RCC 7860 (cell line): ENCODE measurements at regions not wholly inside any gene's neighbourhood (a gene's known extent, or its start where the extent isn't known, plus 50 kb on each side); places are given as distances from the start of the nearest gene placed in this dataset.

Source experiments
- DNase-seq: peaks from one replicate; pipeline ENCODE4 v3.0.0-alpha.2; 2015; ENCODE audit warnings: low spot score
- FAIRE-seq: peaks from 2 replicates; lab custom pipeline; 2012; peaks lifted over from hg19 to GRCh38; lab: Jason Lieb, UNC

DNA sequence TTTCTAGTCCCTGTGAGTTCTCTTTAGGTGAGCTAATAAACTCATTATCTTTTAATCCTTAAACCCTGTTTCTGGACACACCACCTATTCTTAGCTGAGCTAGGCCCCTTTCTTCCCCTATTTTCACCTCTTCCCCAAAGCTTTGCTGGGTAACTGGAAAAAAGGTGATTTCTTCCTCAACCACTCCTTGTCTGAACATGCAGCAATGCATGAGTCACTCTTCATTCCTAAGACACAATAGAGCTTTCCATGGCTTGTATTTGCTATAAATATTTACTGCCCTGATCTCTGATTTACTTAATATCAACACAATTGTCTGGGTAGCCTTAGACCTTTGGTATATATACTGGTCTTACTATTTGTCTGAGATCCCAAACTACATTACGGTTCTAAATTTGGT lies 370.9 kb downstream of the KLF5 start:
- FAIRE-seq (no peak), DNase-seq (no peak)

- DNase-seq, result no peak
- no peak for FAIRE-seq
Observed at GRCh38 chr13:73428706-73429105, 369.9 kb downstream of the KLF5 start.

GRCh38 chr13:73428137-73428536 lies 369.3 kb downstream of the KLF5 start:
- no peak for DNase-seq
- no peak for FAIRE-seq

GRCh38 chr13:73422973-73423372 lies 364.2 kb downstream of the KLF5 start:
- DNase-seq (no peak), FAIRE-seq (no peak)

- peak; percentile 6 for DNase-seq
- FAIRE-seq, result no peak
Observed at GRCh38 chr13:73421310-73421912, 362.6 kb downstream of the KLF5 start.

DNA sequence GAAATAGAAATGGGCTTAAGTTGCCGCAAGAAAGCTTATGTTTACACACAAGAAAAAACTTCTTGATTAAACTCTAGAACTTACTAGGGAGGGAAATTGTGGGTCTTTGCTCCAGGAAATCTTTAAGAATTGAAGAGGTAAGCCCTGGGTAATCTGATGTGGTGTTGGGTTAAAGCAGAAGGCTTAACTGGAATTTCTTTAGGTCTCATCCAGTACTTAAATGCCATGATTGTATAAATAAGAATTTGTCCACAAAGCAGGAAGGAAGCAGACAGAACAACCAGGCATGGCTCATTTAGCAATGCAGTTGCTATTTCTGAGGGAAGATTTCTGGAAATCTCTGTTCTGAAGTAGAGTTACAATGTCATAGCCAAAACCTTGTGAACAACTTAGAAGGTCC lies 360.4 kb downstream of the KLF5 start:
- FAIRE-seq, result no peak
- DNase-seq, result no peak

- FAIRE-seq, result no peak
- DNase-seq, result no peak
Observed at GRCh38 chr13:73417012-73417615, 358.3 kb downstream of the KLF5 start.

- DNase-seq, result no peak
- FAIRE-seq, result no peak
Observed at GRCh38 chr13:73416093-73416492, 357.3 kb downstream of the KLF5 start.

DNA sequence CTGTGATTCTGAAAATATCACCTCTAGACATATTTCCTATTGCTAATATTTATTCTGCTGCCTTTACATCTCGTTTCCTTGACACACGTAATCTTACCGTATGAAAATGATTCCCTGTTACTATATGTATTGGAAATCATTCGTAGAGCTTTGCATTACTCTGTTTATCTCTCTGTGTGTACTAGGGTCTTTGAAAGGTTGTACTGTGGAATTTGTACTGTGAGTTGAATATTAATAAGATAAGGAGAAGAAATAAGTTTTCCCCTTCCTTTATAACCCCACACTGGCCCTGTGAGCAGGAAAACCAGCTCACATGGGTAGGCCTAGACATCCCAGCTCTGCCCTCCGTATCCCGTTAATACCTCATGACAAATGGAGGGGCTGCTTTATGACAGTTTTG lies 354.9 kb downstream of the KLF5 start:
- no peak for FAIRE-seq
- no peak for DNase-seq

DNA sequence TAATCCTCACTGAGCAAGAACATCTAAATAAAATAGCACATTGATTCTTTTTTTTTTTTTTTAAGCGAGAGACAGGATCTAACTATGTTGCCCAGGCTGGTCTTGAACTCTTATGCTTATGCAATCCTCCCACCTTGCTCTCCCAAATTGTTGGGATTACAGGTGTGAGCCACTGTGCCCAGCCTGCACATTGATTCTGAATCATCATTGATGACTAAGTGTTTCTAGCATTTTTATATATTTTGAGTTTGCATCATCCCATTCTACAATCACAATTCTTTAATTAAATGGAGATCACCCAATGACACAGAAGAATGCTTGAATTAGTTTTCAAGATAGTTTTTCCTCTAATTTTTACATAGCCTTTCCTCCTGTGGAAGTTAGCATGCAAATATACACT lies 354.1 kb downstream of the KLF5 start:
- DNase-seq, result no peak
- no peak for FAIRE-seq

- no peak for DNase-seq
- no peak for FAIRE-seq
Observed at GRCh38 chr13:73411067-73411809, 352.4 kb downstream of the KLF5 start.

GRCh38 chr13:73406454-73406853 lies 347.6 kb downstream of the KLF5 start:
- no peak for DNase-seq
- FAIRE-seq, result no peak

DNA sequence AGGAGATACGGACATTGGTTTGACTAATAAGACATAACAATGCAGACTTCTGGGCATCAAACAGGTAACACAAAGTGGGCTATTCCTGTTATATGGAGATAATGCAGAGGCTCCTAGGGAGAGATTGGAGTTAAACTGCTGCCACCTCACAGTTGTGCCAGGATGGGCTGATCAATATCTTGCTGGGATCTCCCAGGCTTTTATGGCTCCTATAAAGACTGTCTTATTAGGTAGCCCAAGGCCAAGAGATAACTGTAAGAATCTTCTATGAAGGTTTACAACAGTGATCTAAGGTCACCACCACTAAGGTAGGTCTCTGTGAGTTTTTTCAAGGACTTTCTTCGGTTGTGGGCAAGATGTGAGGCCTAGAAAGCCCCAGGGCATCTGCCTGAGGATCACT lies 345.8 kb downstream of the KLF5 start:
- no peak for DNase-seq
- FAIRE-seq, result no peak

- FAIRE-seq, result no peak
Observed at GRCh38 chr13:73403355-73404120, 344.7 kb downstream of the KLF5 start.

GRCh38 chr13:73401769-73402168 lies 343.0 kb downstream of the KLF5 start:
- DNase-seq (no peak), FAIRE-seq (no peak)

More at GRCh38 chr13:73403355-73404120, 344.7 kb downstream of the KLF5 start:
- no peak for DNase-seq

- DNase-seq (no peak), FAIRE-seq (no peak)
Observed at GRCh38 chr13:73399347-73400216, 340.8 kb downstream of the KLF5 start.

DNA sequence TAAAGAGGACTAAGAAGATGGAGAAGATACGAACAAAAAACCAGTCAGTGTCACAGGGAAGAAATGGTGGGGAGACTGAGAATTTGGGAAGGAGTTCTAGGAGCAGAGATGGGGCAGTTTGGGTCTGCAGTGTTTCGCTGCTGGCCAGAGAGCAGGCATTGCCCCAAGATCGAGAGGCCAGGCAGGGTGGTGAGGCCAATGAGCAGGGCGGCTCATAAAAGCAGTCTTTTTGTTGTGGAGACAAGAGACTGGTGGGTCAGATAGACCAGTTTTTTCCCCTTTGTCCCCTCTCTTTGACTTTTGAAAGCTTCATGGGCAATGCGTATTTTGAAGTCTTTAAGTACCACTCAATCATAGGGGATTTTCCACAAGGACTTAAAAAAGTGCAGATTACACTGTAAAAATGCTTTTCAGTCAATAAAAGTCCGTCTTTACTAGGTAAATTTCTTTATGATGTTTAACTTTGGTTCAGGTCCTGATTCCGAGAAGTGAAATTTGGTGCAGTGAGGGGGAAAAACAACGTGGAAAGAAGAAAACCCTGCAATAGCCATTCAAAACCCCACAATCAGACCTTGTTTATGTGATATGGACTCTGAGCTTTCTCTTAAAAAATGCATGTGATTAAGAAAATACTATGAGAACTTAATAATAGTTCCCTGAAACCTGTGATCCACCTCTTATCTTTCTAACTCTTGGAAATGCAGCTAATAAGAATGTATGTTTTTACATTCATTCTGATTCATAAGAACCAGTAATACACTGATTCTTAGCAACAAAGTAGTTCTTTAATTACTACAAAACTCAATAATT lies 338.9 kb downstream of the KLF5 start:
- FAIRE-seq (no peak), DNase-seq (no peak)

DNA sequence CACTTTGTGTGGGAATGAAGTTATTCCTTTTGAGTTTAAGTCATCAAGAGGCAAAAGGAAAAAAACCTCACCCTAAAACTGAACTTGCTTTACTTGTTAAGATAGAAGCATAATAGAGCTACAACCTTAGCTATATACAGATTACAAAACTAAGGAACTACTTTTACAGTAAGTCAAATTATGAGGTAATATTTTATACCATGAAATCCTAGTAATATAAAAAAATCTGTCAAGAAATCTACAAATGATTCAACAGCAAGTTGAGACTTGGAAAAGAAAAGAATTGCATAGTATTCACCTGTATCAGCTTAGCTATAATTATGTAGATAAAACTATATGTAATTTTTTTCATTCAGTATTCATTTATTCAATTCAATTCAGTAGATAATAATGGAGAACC lies 335.3 kb downstream of the KLF5 start:
- DNase-seq (no peak), FAIRE-seq (no peak)

- FAIRE-seq, result no peak
Observed at GRCh38 chr13:73390100-73390499, 331.3 kb downstream of the KLF5 start.

GRCh38 chr13:73388586-73388985 lies 329.8 kb downstream of the KLF5 start:
- DNase-seq (no peak), FAIRE-seq (no peak)

More at GRCh38 chr13:73390100-73390499, 331.3 kb downstream of the KLF5 start:
- DNase-seq, result no peak
